NT2/D1 (cell line): ENCODE measurements at regions not wholly inside any gene's neighbourhood (a gene's known extent, or its start where the extent isn't known, plus 50 kb on each side); places are given as distances from the start of the nearest gene placed in this dataset.

ENCODE experiments used
- YY1 ChIP-seq: IDR thresholded peaks from 2 replicates; pipeline ENCODE4 v1.6.1; 2011; ENCODE audit not compliant: insufficient read length, insufficient read depth
- ZNF274 ChIP-seq: IDR thresholded peaks from 2 replicates; pipeline ENCODE4 v1.6.1; 2011; ENCODE audit warnings: mild to moderate bottlenecking, low read depth, low read length

DNA sequence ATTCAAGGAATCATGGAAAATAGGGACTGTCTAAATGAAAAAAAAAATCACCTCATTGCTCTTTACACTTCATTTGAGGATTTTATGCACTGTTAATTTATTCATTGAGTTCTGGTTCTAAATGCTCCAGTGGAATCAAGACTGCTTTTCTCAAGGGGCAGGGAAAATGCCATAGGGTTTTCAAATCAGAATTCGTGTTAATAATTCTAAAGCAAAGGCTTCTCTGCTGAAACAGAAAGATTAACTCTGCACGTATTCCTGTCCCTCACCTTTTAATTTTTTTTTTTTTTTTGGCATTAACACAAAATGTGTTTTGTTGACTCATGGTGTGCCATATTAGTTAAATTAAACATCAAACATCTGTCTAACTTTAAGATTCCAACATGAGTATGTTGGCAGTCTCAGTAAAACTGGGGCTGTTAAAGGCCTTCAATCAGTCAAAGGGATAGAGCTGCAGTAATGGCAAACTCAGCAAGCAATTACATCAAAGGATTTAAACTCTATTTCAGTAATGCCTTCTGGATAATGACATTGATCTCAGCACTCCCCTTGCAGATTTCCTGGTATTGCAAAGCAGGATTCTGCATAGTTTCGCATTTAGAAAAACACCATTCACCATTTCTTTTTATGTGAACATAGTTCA is 878.1 kb downstream of the RAPGEF2 start:
- no peak for TF ChIP-seq YY1
- TF ChIP-seq ZNF274: no peak
